ENCODE measurements at regions not wholly inside any gene's neighbourhood (a gene's known extent, or its start where the extent isn't known, plus 50 kb on each side); places are given as distances from the start of the nearest gene placed in this dataset.

DNA sequence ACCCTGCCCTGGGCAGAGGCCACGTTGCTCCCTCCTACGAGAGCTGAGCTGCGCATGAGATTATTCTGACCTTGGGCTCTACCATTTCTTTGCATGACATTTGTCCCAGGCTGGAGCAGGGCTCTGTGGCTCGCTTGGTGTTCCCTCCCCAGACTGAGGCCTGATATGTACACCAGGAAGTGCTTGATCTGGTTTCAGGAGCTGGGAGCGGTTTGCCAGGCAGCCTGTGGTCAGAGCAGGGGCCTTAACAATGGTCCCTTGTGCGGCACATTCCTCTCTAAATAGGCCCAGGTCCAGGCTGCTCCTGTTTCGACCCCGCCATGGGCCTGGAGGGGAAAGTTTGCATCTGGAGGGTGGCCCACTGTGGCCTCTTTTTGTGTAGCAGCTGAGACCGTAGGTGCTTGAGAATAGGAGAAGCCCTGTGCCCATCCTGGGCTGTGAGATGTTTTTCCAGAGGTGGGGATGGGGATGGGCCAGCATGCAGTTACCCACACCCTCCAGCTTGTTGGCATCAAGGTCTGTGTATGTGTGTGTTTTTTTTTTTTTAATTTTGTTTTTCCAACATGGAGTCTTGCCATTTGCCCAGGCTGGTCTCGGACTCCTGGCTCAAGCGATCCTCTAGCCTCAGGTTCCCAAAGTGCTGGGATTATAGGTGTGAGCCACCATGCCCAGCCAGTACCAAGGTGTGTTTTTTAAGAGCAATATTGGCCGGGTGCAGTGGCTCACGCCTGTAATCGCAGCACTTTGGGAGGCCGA is 253.9 kb downstream of the SEC14L1 start:
- no peaks in the 10 kb centered on the region for H3K27me3 ChIP-seq
- TF ChIP-seq EP300 (IDR thresholded peaks at IDR 0.05; ENCODE audit: low read depth) (no peak), POLR2AphosphoS5 (IDR thresholded peaks at IDR 0.05) (no peak), POLR2A (IDR thresholded peaks at IDR 0.05) (no peak)
- TF ChIP-seq, protein P1, sequence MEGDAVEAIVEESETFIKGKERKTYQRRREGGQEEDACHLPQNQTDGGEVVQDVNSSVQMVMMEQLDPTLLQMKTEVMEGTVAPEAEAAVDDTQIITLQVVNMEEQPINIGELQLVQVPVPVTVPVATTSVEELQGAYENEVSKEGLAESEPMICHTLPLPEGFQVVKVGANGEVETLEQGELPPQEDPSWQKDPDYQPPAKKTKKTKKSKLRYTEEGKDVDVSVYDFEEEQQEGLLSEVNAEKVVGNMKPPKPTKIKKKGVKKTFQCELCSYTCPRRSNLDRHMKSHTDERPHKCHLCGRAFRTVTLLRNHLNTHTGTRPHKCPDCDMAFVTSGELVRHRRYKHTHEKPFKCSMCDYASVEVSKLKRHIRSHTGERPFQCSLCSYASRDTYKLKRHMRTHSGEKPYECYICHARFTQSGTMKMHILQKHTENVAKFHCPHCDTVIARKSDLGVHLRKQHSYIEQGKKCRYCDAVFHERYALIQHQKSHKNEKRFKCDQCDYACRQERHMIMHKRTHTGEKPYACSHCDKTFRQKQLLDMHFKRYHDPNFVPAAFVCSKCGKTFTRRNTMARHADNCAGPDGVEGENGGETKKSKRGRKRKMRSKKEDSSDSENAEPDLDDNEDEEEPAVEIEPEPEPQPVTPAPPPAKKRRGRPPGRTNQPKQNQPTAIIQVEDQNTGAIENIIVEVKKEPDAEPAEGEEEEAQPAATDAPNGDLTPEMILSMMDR (IDR thresholded peaks at IDR 0.05), result no peak
- no peaks in the 10 kb centered on the region for H3K9me3 ChIP-seq
- peaks cover 44 to 54% (median 51%) of the 10 kb centered on the region in 4 donors for H3K4me1 ChIP-seq
- H3K27ac ChIP-seq, result peak overlapping the region; percentile 80 to 91 (median 88)
- peak; percentile 53 for DNase-seq
- intact Hi-C loops (cut with DNase I; ENCODE audit: low total_unique reads), result loop anchor here (1.0 kb wide), 1 partner anchor 43 kb away; no protein-coding TSS in a partner anchor
- in situ Hi-C loops (cut with MboI; ENCODE audit: low pct_ligation_motif_present in 1 of 4, low pct_unique_long_range_greater_than_20kb in 1 of 4, low sequenced_read_pairs in 3 of 4), result no loop called here
- 86% methylated on average over 12 of the region's 15 CpGs; no CpG with 5 or more reads in 1 of the 2 donors for WGBS, 2 donors (ENCODE audit: low coverage in 1 of 2)
- H3K36me3 ChIP-seq, result no peaks in the 10 kb centered on the region
- no peak overlapping the region for H3K4me3 ChIP-seq

DNA sequence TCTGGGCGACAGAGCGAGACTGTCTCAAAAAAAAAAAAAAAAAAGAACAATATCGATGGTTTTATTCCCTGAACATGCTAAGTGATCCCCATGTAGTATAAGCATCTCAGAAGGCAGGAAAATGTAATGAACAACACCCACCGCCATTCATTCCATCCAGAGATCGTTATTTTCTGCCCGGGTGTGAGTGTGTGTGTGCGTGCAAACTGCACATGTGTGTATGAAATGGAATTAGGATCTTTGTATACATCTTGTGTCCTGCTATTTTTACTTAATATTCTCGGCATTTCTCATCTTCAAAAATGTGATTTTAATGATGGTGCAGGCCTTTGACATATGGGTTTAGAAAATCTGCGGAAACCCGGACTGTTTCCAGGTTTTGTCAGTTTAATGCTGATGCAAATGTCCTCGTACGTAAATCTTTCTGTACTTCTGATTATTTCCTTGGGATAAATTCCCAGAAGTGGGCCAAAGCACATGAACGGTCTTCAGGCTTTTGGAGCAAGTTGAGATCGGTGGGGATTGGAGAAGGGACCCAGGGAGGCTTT is 254.8 kb downstream of the SEC14L1 start:
- TF ChIP-seq POLR2A (IDR thresholded peaks at IDR 0.05), result no peak
- no peak overlapping the region for H3K4me3 ChIP-seq
- H3K27ac ChIP-seq, result peak overlapping the region in 2 of 4 donors; percentile 87 to 88
- H3K9me3 ChIP-seq, result no peaks in the 10 kb centered on the region
- no peaks in the 10 kb centered on the region for H3K27me3 ChIP-seq
- WGBS, 2 donors (ENCODE audit: low coverage in 1 of 2), result 78 to 82% methylated on average over 13 to 14 of the region's 14 CpGs
- intact Hi-C loops (cut with DNase I; ENCODE audit: low total_unique reads), result no loop called here
- no peaks in the 10 kb centered on the region for H3K36me3 ChIP-seq
- no peak for DNase-seq
- in situ Hi-C loops (cut with MboI; ENCODE audit: low pct_ligation_motif_present in 1 of 4, low pct_unique_long_range_greater_than_20kb in 1 of 4, low sequenced_read_pairs in 3 of 4), result no loop called here
- H3K4me1 ChIP-seq, result peaks cover 44 to 58% (median 50%) of the 10 kb centered on the region in 4 donors

DNA sequence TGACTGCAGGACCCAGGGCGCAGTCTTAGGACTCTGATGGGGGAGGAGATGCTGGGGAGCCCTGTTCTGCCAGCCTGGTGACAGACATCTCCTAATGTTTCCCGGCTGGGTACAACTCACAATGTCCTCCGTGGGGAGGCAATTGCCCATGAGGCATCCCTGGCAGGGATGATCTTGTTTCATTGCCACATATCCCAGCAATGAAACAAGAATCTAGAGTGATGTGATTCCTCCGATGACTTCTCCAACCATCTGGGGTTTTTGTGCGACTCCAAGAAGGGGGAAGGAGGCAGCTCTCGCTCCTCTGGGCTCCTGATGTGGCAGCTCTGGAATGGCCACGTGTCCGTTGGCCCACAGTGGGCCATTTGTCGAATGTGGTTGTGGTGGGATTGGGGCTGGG is 255.8 kb downstream of the SEC14L1 start:
- no peaks in the 10 kb centered on the region for H3K36me3 ChIP-seq
- intact Hi-C loops (cut with DNase I; ENCODE audit: low total_unique reads), result no loop called here

DNA sequence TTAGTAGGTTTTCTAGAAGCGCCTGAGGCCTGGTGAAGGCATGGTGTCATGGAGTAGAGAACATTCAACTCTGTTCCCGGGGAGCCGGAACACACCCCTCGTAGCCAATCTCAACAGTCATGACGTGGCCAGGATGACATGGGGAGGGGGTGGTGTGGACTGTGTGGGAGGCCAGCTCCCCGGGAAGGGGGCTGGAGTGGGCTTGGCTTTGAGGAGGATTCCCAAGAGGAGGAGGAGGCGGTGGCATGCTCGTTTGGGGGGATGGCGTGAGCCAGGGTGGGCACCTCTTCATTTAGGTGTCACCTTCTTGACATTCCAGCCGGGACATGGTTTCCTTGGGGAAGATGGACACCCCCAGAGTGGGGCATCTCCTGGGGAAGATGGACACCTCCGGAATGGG is 257.5 kb downstream of the SEC14L1 start:
- TF ChIP-seq POLR2A (IDR thresholded peaks at IDR 0.05) (no peak), EP300 (IDR thresholded peaks at IDR 0.05; ENCODE audit: low read depth) (no peak), POLR2AphosphoS5 (IDR thresholded peaks at IDR 0.05) (no peak)
- TF ChIP-seq, protein P1 (IDR thresholded peaks at IDR 0.05), result no peak
- H3K4me1 ChIP-seq, result peaks cover 23 to 44% (median 28%) of the 10 kb centered on the region in 4 donors
- intact Hi-C loops (cut with DNase I; ENCODE audit: low total_unique reads) (no loop called here), in situ Hi-C loops (cut with MboI; ENCODE audit: low pct_ligation_motif_present in 1 of 4, low pct_unique_long_range_greater_than_20kb in 1 of 4, low sequenced_read_pairs in 3 of 4) (no loop called here)
- WGBS, 2 donors (ENCODE audit: low coverage in 1 of 2), result 88% methylated on average over 11 of the region's 11 CpGs; no CpG with 5 or more reads in 1 of the 2 donors
- no peaks in the 10 kb centered on the region for H3K27me3 ChIP-seq
- H3K27ac ChIP-seq, result peak overlapping the region in 2 of 4 donors; percentile 8 to 16
- no peaks in the 10 kb centered on the region for H3K9me3 ChIP-seq
- H3K36me3 ChIP-seq, result peaks cover 0 to 9% (median 2%) of the 10 kb centered on the region in 4 donors
- no peak for DNase-seq
- H3K4me3 ChIP-seq, result no peak overlapping the region

More for the DNA sequence above, 255.8 kb downstream of the SEC14L1 start:
- WGBS, 2 donors (ENCODE audit: low coverage in 1 of 2), result 87% methylated on average over 9 of the region's 9 CpGs; no CpG with 5 or more reads in 1 of the 2 donors
- no peaks in the 10 kb centered on the region for H3K27me3 ChIP-seq
- DNase-seq, result no peak
- H3K9me3 ChIP-seq, result no peaks in the 10 kb centered on the region
- in situ Hi-C loops (cut with MboI; ENCODE audit: low pct_ligation_motif_present in 1 of 4, low pct_unique_long_range_greater_than_20kb in 1 of 4, low sequenced_read_pairs in 3 of 4), result no loop called here
- no peak for TF ChIP-seq EP300 (IDR thresholded peaks at IDR 0.05; ENCODE audit: low read depth)
- TF ChIP-seq, protein P1 (IDR thresholded peaks at IDR 0.05), result no peak
- no peak for TF ChIP-seq POLR2AphosphoS5 (IDR thresholded peaks at IDR 0.05)
- TF ChIP-seq POLR2A (IDR thresholded peaks at IDR 0.05), result no peak
- peaks cover 35 to 55% (median 43%) of the 10 kb centered on the region in 4 donors for H3K4me1 ChIP-seq
- H3K4me3 ChIP-seq, result no peak overlapping the region
- H3K27ac ChIP-seq, result peak overlapping the region in 1 of 4 donors; percentile 3

Measured in transverse colon (tissue), 4 donors.